ENCODE measurements at regions not wholly inside any gene's neighbourhood (a gene's known extent, or its start where the extent isn't known, plus 50 kb on each side); places are given as distances from the start of the nearest gene placed in this dataset.
"Not testable (repeated sequence)": the region's sequence is repeated elsewhere in the genome, so short reads cannot be mapped to it uniquely, and the experiment has no call there.

DNA sequence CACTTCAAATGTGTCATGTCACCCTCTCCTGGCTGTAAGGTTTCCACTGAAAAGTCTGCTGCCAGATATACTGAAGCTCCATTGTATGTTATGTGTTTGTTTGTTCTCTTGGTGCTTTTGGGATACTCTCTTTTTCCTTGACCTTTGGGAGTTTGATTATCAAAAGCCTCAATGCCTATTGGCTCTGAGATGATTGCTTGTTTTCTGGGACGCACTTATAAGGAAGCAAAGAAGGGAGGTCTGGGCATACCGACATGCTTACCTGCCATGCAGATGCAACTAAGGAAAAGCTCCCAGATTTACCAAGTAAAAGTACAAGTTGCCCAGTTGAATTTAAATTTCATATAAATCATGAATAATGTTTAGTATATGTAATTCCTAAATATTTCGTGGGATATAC, 145.3 kb downstream of the SYT15 start:
- H3K27ac ChIP-seq; H3K4me1 ChIP-seq; H3K36me3 ChIP-seq; DNase-seq; H3K9me3 ChIP-seq (replicated peaks); H3K27me3 ChIP-seq; H3K4me3 ChIP-seq: not testable (repeated sequence)

DNA sequence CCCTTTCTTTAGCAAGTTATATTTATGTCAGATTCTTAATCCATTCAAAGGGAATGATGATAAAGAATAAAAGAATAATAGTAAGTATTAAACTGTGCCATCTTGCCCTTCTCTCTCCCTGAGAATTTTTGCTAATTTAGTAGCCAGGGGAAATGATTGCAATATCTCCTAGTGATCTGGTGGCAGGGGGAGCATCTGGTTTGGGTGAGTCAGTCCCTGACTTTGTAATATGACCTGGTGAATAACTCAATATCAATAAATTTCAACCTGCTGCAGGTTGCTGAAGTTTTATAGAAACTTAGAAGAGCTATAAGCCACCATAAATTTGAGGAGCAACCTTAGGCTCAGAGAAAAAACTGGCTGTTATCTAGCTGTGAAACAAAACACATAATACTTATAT, 149.4 kb downstream of the SYT15 start:
- H3K4me1 ChIP-seq; H3K36me3 ChIP-seq; H3K9me3 ChIP-seq (replicated peaks); H3K27me3 ChIP-seq; H3K4me3 ChIP-seq; DNase-seq; H3K27ac ChIP-seq: not testable (repeated sequence)

DNA sequence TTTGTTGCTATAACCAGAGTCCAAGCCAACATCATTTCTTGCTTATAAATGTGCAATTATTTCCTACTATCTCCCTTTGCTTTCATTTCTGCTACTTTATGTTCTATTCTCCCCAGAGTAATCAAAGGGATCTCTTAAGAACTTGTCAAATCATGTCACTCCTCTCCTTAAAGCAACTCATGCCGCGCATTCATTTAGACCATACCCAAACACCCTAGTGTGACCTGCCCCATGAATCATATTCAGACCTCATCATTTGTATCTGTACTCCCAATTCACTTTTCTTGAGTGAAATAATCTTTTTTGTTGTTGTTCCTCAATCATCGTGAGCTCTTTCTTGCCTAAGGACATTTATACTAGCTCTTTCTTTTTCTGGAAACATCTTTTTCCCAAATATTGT, 151.8 kb downstream of the SYT15 start:
- not testable (repeated sequence) for DNase-seq; H3K4me1 ChIP-seq; H3K9me3 ChIP-seq (replicated peaks); H3K4me3 ChIP-seq; H3K27me3 ChIP-seq; H3K36me3 ChIP-seq; H3K27ac ChIP-seq

DNA sequence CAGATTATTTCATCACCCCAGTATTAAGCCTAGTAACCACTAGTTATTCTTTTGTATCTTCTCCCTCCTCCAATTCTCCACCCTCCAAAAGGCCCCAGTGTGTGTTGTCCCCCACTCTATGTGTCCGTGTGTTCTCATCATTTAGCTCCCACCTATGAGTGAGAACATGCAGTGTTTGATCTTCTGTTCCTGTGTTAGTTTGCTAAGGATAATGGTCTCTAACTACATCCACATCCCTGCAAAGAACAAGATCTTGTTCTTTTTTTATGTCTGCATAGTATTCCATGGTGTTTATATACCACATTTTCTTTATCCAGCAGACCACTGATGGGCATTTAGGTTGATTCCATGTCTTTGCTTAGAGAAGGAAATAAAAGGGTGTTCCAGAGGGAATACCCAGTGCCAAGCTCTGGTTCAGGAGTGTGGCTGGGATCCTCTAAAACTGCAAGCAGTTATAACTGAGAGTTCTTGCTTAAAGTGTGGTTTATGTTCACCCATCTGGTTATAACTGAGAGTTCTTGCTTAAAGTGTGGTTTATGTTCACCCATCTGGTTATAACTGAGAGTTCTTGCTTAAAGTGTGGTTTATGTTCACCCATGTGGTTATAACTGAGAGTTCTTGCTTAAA, 154.8 kb downstream of the SYT15 start:
- not testable (repeated sequence) for H3K27ac ChIP-seq; H3K4me1 ChIP-seq; H3K4me3 ChIP-seq; H3K27me3 ChIP-seq; DNase-seq; H3K36me3 ChIP-seq; H3K9me3 ChIP-seq (replicated peaks)

DNA sequence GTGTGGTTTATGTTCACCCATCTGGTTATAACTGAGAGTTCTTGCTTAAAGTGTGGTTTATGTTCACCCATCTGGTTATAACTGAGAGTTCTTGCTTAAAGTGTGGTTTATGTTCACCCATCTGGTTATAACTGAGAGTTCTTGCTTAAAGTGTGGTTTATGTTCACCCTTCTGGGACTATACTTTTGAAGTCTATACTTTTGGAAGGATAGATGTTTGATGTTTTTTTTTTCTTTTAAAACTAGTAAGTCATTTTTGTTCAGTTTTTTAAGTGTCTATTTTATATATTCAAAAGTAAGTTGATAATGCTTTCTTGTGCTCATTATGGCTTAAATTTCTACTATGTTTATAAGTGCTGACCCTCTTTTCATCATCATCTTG, 155.3 kb downstream of the SYT15 start:
- not testable (repeated sequence) for H3K27ac ChIP-seq; H3K36me3 ChIP-seq; H3K9me3 ChIP-seq (replicated peaks); H3K27me3 ChIP-seq; H3K4me3 ChIP-seq; DNase-seq; H3K4me1 ChIP-seq

DNA sequence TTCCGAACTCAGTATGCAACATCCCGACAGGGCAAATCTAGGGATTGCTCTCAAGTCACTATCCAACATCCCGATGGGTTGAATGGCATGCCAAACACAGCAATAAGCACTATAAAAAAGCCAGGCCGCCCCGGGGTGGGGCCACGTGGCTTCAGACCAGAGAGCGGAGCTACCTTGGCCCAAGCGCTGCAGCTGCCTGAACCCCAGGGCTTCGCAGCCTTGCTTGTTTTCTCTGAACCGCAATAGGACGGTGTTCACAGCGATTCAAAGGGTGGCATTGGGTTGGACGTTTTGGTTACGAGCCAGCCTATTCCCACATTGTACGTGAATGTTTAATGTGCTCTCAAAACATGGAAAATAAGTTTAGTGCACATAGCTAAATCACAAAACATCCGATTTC, 161.0 kb downstream of the SYT15 start:
- DNase-seq; H3K4me1 ChIP-seq; H3K9me3 ChIP-seq (replicated peaks); H3K27ac ChIP-seq; H3K27me3 ChIP-seq; H3K36me3 ChIP-seq; H3K4me3 ChIP-seq: not testable (repeated sequence)

DNA sequence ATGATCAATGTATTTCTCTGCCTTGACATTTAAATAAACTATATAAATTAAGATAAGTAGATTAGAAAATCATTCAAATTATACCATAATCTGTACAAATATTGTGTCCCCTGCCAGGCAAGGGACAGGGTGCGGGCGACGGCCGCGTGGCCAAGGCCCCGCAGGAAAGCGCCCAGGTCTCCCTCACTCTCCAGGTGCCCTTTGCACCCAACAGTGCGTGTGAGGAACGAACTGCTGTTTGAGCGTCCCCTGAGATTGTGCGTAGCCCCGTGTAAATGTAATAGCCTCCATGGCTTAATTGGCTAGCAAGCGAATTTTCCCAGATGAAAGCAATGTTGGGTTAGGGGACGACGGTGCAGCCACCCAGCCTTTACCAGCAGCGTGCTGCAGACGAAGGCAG, 161.4 kb downstream of the SYT15 start:
- H3K27ac ChIP-seq; H3K4me3 ChIP-seq; H3K36me3 ChIP-seq; H3K4me1 ChIP-seq; H3K27me3 ChIP-seq; H3K9me3 ChIP-seq (replicated peaks); DNase-seq: not testable (repeated sequence)

DNA sequence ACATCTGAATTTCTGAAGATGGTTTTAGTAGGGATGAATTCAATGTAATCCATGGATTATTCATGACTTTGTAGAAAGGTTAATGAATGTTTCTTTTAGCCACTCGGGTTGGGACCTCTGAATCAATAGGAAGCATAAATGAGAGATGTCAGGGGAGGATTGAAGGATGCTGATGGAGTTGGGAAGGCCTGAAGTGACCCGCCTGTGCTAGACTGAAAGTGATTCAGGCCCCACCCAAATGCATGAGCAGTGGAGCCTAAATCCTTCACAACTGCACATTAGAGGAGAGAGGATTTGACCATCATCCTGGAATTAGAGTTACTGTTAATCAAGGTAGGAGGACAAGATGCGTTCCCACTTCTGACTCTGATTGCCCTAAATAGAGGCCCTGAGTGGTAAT, 162.2 kb upstream of the PTPN20 start:
- not testable (repeated sequence) for H3K4me1 ChIP-seq; H3K27ac ChIP-seq; DNase-seq; H3K36me3 ChIP-seq; H3K9me3 ChIP-seq (replicated peaks); H3K4me3 ChIP-seq; H3K27me3 ChIP-seq

DNA sequence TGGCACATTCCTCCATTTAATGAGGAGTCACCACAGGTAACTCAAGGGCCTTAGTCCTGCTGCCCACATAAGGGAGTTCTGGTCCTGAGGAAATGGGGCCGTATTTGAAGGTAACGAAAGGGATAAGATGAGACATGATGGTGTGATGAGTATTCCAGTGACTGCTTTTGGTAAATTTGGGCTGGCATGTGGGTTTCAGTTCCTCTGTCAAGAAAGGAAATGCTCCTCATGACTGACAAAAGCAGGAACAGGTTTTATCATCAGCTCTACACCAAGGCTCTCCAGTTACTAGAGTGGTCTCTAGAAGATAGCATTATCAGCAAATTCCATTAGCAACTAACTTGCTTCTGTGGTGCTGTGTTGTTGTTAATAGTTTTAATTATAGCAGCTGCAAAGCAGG, 161.8 kb upstream of the PTPN20 start:
- H3K36me3 ChIP-seq; DNase-seq; H3K4me3 ChIP-seq; H3K27ac ChIP-seq; H3K27me3 ChIP-seq; H3K9me3 ChIP-seq (replicated peaks); H3K4me1 ChIP-seq: not testable (repeated sequence)

DNA sequence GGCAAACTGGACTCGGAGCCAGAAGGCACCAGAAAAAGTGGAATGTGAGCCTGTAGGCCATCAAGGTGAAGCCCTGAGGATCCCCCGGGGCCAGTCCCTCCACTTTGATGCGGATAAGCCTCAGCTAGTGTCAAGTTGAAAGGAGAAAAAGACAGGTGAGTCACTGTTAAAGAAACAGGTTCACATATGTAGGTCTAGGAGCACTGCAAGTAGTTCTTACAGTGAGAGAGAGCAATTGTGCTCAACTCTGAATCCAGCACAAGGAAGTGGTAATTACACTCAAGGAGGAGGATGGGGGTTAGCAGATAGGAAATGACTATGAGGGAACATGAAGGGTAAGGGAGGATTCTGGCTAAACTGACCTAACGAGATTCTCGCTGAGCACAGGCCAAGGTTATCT, 157.5 kb upstream of the PTPN20 start:
- not testable (repeated sequence) for H3K27ac ChIP-seq; DNase-seq; H3K36me3 ChIP-seq; H3K9me3 ChIP-seq (replicated peaks); H3K4me1 ChIP-seq; H3K27me3 ChIP-seq; H3K4me3 ChIP-seq

DNA sequence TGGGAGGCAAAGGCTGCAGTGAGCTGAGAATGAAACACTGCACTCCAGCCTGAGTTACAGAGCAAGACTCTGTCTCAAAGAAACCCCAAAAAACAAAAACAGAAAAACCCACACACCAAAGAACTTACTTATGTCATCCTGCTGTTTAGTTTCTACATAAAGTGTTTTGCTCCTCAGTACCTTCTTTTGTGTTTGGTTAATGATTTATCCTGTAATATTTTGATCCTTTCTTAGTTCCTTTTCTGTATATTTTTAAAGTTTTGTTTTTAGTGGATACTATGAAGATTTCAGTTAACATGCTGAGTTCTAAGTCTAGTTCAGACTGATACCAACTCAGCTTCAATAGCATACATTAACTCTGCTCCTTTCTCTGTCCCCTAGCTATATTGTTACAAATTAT, 149.8 kb upstream of the PTPN20 start:
- not testable (repeated sequence) for H3K36me3 ChIP-seq; DNase-seq; H3K27me3 ChIP-seq; H3K4me3 ChIP-seq; H3K9me3 ChIP-seq (replicated peaks); H3K4me1 ChIP-seq; H3K27ac ChIP-seq

DNA sequence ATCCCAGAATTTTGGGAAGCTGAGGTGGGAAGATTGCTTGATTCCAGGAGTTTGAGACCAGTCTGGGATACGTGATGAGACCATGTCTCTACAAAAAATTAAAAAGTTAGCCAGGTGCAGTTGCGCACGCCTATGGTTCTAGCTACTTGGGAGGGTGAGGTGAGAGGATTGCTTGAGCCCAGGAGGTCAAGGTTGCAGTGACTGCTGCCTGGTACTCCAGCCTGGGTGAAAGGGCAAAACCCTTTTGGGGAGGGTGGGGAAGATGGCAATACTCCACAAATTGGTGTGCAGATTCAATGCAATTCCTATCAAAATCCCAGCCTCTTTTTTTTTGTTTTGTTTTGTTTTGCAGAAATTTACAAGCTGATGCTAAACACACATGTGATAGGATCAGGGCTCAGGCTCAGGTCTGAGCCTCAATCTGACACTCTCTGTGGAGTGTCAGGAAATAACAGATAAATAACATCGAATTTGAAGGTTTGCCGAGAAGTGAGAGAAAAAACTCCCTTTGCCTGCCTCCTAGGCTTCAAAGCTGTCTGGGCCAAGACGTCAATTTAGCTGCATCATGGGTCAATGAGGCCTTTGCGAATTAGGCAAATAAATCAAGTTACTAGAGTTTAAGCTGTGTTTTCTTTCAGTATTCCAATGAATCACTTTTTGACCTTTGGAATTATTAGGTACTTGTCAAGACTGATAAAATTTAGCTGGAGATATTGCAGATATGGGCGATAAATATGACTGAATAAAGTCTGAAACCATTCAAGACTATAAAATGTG, 142.5 kb upstream of the PTPN20 start:
- not testable (repeated sequence) for H3K27ac ChIP-seq; H3K4me1 ChIP-seq; H3K27me3 ChIP-seq; H3K4me3 ChIP-seq; H3K9me3 ChIP-seq (replicated peaks); DNase-seq; H3K36me3 ChIP-seq

DNA sequence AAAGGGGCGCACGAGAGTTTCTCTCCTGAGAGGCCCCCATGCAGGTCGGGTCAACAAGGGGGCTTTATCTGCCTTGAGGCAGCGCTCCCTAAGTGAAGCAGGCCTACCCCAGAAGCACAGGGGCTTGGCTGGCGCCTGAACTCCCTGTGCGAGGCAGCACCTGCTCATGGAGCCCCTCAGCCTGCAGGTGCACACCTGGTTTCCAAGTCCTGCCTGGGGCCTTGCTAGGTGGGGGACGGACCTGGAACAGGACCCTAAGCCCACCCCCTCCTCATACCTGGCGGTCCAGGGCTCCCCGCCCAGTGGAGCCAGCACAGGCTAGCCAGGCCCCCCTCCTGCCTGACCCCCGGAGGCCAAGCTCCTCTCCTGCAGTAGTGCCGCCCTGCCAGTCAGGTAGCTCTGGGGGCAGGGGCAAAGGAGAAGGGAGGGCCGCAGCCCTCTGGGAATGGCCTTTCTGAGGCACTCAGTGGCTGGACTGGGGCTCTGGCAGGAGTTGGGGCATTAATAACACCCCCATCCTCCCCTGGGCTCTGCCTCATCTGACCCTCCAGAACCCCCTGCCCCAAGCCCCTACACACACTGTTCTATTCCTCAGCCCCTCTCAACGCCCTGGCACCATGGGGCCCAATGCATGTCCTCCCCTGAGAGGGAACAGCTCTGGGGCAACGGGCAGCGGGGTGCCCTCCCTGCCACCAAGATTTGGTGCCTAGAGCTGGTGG, 137.9 kb upstream of the PTPN20 start:
- not testable (repeated sequence) for H3K4me1 ChIP-seq; H3K27ac ChIP-seq; H3K27me3 ChIP-seq; H3K36me3 ChIP-seq; H3K9me3 ChIP-seq (replicated peaks); H3K4me3 ChIP-seq; DNase-seq

DNA sequence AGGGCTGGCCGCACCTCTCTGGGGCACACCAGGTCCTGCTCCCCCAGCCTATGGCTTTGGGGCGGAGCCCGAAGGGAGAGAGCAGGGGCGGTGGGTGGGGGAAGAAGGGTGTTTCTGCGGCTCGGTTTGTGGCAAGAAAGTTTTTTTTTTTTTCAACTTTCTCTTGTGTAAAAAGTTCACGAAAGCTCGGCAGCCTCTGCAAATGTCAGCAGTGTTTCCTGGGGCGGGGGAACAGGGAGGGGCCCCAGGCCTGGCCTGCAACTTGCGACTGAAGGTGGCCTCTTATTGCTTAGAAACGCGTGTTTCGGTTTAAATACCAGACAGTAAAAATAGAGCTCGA, 137.4 kb upstream of the PTPN20 start:
- not testable (repeated sequence) for H3K4me3 ChIP-seq; H3K36me3 ChIP-seq; H3K27me3 ChIP-seq; H3K27ac ChIP-seq; H3K9me3 ChIP-seq (replicated peaks); H3K4me1 ChIP-seq; DNase-seq

DNA sequence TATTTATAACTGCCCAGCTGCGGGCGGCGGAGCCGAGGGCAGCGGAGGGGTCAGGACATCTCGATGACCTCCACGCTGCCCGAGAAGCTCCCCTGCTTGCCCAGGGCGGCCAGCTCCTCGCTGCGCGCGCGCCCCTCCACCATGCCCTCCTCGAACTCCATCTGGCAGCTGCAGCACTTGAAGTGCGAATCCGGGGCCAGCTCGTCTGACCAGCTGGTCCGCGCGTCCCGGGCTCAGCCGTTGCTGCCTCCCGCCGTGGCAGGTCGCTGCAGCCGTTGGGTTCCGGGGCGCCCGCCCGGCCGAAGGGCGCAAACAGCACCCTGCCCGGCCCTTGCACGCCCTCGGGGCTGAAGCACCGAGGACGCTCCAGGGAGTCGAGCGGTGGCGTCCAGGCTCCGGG, 136.9 kb upstream of the PTPN20 start:
- DNase-seq, H3K4me1 ChIP-seq, H3K36me3 ChIP-seq: not testable (repeated sequence)

More for the DNA sequence above, 136.9 kb upstream of the PTPN20 start:
- not testable (repeated sequence) for H3K4me3 ChIP-seq; H3K9me3 ChIP-seq (replicated peaks); H3K27me3 ChIP-seq; H3K27ac ChIP-seq
